PC-3 (cell line): ENCODE measurements at regions not wholly inside any gene's neighbourhood (a gene's known extent, or its start where the extent isn't known, plus 50 kb on each side); places are given as distances from the start of the nearest gene placed in this dataset.

ENCODE experiments used
- CTCF ChIP-seq: fragments of 300-600 bp; sonication (generic); conservative IDR thresholded peaks from 2 replicates; pipeline ENCODE4 v1.5.1; 2017; ENCODE audit warnings: antibody characterized with exemption, low read depth, mild to moderate bottlenecking, low read length
- EZH2 ChIP-seq: fragments of 300-600 bp; sonication (generic); IDR thresholded peaks from one replicate; pipeline ENCODE4 v1.6.1; 2017; ENCODE audit warnings: antibody characterized with exemption, mild to moderate bottlenecking, low read length; ENCODE audit not compliant: unreplicated experiment
- EZH2phosphoT487 ChIP-seq: fragments of 300-600 bp; sonication (generic); IDR thresholded peaks from 2 replicates; pipeline ENCODE4 v1.6.1; 2018; ENCODE audit warnings: mild to moderate bottlenecking, antibody characterized with exemption, low read length, borderline replicate concordance

GRCh38 chr4:180634306-180634705, 1608.9 kb upstream of the TENM3 start:
- no peak for TF ChIP-seq CTCF
- no peak for TF ChIP-seq EZH2
- no peak for TF ChIP-seq EZH2phosphoT487
